ENCODE measurements at regions not wholly inside any gene's neighbourhood (a gene's known extent, or its start where the extent isn't known, plus 50 kb on each side); places are given as distances from the start of the nearest gene placed in this dataset.

- H3K4me1 ChIP-seq = no peaks in the 10 kb centered on the region
- H3K27ac ChIP-seq = no peak overlapping the region
- no peak for DNase-seq (ENCODE audit: low spot score in 2 of 2)
- H3K4me3 ChIP-seq = no peak overlapping the region
- TF ChIP-seq POLR2A (IDR thresholded peaks at IDR 0.05) (no peak), CTCF (IDR thresholded peaks at IDR 0.05) (no peak), POLR2AphosphoS5 (IDR thresholded peaks at IDR 0.05) (no peak), EP300 (IDR thresholded peaks at IDR 0.05) (no peak)
- no peaks in the 10 kb centered on the region for H3K27me3 ChIP-seq
- peaks cover 5% of the 10 kb centered on the region for H3K9me3 ChIP-seq
- H3K36me3 ChIP-seq = no peaks in the 10 kb centered on the region
These were observed 1062.4 kb downstream of the AGBL1 start for GRCh38 chr15:87142096-87142495.

- TF ChIP-seq EP300 (IDR thresholded peaks at IDR 0.05) (no peak), POLR2AphosphoS5 (IDR thresholded peaks at IDR 0.05) (no peak), POLR2A (IDR thresholded peaks at IDR 0.05) (no peak), CTCF (IDR thresholded peaks at IDR 0.05) (no peak)
- H3K27me3 ChIP-seq = no peaks in the 10 kb centered on the region
- DNase-seq (ENCODE audit: low spot score in 2 of 2) = no peak
- H3K4me1 ChIP-seq = no peaks in the 10 kb centered on the region
- H3K4me3 ChIP-seq = no peak overlapping the region
- no peaks in the 10 kb centered on the region for H3K9me3 ChIP-seq
- H3K27ac ChIP-seq = no peak overlapping the region
- no peaks in the 10 kb centered on the region for H3K36me3 ChIP-seq
These were observed 1055.4 kb downstream of the AGBL1 start for GRCh38 chr15:87135109-87135508.

- Histone ChIP-seq H3K36me3 (no peaks in the 10 kb centered on the region), H3K4me3 (no peak overlapping the region), H3K4me1 (no peaks in the 10 kb centered on the region), H3K9me3 (no peaks in the 10 kb centered on the region), H3K27me3 (no peaks in the 10 kb centered on the region), H3K27ac (no peak overlapping the region)
- TF ChIP-seq POLR2AphosphoS5 (IDR thresholded peaks at IDR 0.05) = no peak
- no peak for TF ChIP-seq CTCF (IDR thresholded peaks at IDR 0.05)
- no peak for TF ChIP-seq POLR2A (IDR thresholded peaks at IDR 0.05)
- no peak for TF ChIP-seq EP300 (IDR thresholded peaks at IDR 0.05)
- DNase-seq (ENCODE audit: low spot score in 2 of 2) = no peak
These were observed 1054.0 kb downstream of the AGBL1 start for GRCh38 chr15:87133704-87134103.

GRCh38 chr15:87131067-87131466 lies 1051.4 kb downstream of the AGBL1 start:
- Histone ChIP-seq H3K27ac (no peak overlapping the region), H3K9me3 (no peaks in the 10 kb centered on the region), H3K4me3 (no peak overlapping the region), H3K4me1 (no peaks in the 10 kb centered on the region), H3K27me3 (no peaks in the 10 kb centered on the region), H3K36me3 (no peaks in the 10 kb centered on the region)
- no peak for DNase-seq (ENCODE audit: low spot score in 2 of 2)
- 88% methylated on average over 1 of the region's 1 CpG for WGBS
- TF ChIP-seq POLR2A (IDR thresholded peaks at IDR 0.05) = no peak
- TF ChIP-seq POLR2AphosphoS5 (IDR thresholded peaks at IDR 0.05) = no peak
- TF ChIP-seq CTCF (IDR thresholded peaks at IDR 0.05) = no peak
- no peak for TF ChIP-seq EP300 (IDR thresholded peaks at IDR 0.05)

GRCh38 chr15:87129916-87130315 lies 1050.2 kb downstream of the AGBL1 start:
- TF ChIP-seq POLR2AphosphoS5 (IDR thresholded peaks at IDR 0.05) (no peak), POLR2A (IDR thresholded peaks at IDR 0.05) (no peak), CTCF (IDR thresholded peaks at IDR 0.05) (no peak), EP300 (IDR thresholded peaks at IDR 0.05) (no peak)
- WGBS = 82% methylated on average over 1 of the region's 1 CpG
- DNase-seq (ENCODE audit: low spot score in 2 of 2) = no peak

More at GRCh38 chr15:87129916-87130315, 1050.2 kb downstream of the AGBL1 start:
- H3K9me3 ChIP-seq = no peaks in the 10 kb centered on the region
- H3K4me1 ChIP-seq = no peaks in the 10 kb centered on the region
- no peaks in the 10 kb centered on the region for H3K36me3 ChIP-seq
- H3K4me3 ChIP-seq = no peak overlapping the region
- H3K27ac ChIP-seq = no peak overlapping the region
- H3K27me3 ChIP-seq = no peaks in the 10 kb centered on the region

Measured in suprapubic skin (tissue), 4 donors.